Vagina (tissue), 2 donors: ENCODE measurements at regions not wholly inside any gene's neighbourhood (a gene's known extent, or its start where the extent isn't known, plus 50 kb on each side); places are given as distances from the start of the nearest gene placed in this dataset.

ENCODE experiments used
- CTCF ChIP-seq, 3 experiments: fragments of 450-650 bp in 2 of 3; fragments of 200-600 bp in 1 of 3; sonication (generic) in 1 of 3; IDR thresholded peaks; one replicate each; pipeline ENCODE4 v1.5.1; 2017 to 2019; ENCODE audit warnings: antibody characterized with exemption in 3 of 3, mild to moderate bottlenecking in 2 of 3, moderate library complexity in 2 of 3
- POLR2A ChIP-seq, 2 donors: fragments of 450-650 bp; IDR thresholded peaks; one replicate each; pipeline ENCODE4 v1.6.1; 2017; ENCODE audit warnings: antibody characterized with exemption in 2 of 2, mild to moderate bottlenecking in 2 of 2, moderate library complexity in 2 of 2
- POLR2AphosphoS5 ChIP-seq, 2 donors: sonication (generic); formaldehyde crosslinking; IDR thresholded peaks; one replicate each; pipeline ENCODE4 v1.9.0; 2017; ENCODE audit warnings: antibody characterized with exemption in 2 of 2, mild to moderate bottlenecking in 2 of 2, low read depth in 1 of 2; ENCODE audit not compliant: insufficient read depth in 1 of 2

DNA sequence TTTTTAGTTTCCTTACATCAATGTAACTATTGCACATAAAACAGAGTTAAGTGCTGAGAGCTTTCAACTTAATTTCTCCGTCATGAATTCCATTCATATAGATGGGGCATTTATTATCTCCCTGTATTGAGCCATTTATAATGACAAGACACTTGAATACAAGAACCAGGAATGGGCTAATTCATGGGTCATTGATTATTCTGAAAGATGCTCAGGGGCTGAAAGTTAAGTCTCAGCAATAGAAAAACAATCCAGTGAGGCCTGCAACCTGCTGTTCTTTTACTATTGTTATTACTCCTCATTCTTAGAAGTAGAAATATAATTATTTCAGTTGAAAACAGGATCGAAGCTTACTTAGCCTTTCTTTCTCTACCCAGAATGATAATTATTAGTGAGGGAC is 307.7 kb downstream of the MMUT start:
- no peak for TF ChIP-seq CTCF (IDR thresholded peaks at IDR 0.05)
- no peak for TF ChIP-seq POLR2AphosphoS5 (IDR thresholded peaks at IDR 0.05; ENCODE audit: insufficient read depth in 1 of 2, low read depth in 1 of 2)
- TF ChIP-seq POLR2A (IDR thresholded peaks at IDR 0.05) = no peak
